Esophagus squamous epithelium (tissue), 4 donors: ENCODE measurements at regions not wholly inside any gene's neighbourhood (a gene's known extent, or its start where the extent isn't known, plus 50 kb on each side); places are given as distances from the start of the nearest gene placed in this dataset.

Source experiments
- POLR2A ChIP-seq, 4 donors: fragments of 450-650 bp; IDR thresholded peaks; one replicate each; pipeline ENCODE4 v1.6.1; 2017; ENCODE audit warnings: antibody characterized with exemption in 4 of 4, mild to moderate bottlenecking in 4 of 4, moderate library complexity in 3 of 4
- TF ChIP-seq, protein P1 (sequence below), 6 experiments: fragments of 450-650 bp in 4 of 6; fragments of 200-600 bp in 2 of 6; sonication (generic) in 2 of 6; IDR thresholded peaks; one replicate each; pipeline ENCODE4 v1.5.1; 2016 to 2019; ENCODE audit warnings: antibody characterized with exemption in 6 of 6, mild to moderate bottlenecking in 4 of 6, moderate library complexity in 4 of 6

- TF ChIP-seq, protein P1, sequence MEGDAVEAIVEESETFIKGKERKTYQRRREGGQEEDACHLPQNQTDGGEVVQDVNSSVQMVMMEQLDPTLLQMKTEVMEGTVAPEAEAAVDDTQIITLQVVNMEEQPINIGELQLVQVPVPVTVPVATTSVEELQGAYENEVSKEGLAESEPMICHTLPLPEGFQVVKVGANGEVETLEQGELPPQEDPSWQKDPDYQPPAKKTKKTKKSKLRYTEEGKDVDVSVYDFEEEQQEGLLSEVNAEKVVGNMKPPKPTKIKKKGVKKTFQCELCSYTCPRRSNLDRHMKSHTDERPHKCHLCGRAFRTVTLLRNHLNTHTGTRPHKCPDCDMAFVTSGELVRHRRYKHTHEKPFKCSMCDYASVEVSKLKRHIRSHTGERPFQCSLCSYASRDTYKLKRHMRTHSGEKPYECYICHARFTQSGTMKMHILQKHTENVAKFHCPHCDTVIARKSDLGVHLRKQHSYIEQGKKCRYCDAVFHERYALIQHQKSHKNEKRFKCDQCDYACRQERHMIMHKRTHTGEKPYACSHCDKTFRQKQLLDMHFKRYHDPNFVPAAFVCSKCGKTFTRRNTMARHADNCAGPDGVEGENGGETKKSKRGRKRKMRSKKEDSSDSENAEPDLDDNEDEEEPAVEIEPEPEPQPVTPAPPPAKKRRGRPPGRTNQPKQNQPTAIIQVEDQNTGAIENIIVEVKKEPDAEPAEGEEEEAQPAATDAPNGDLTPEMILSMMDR (IDR thresholded peaks at IDR 0.05): no peak
- no peak for TF ChIP-seq POLR2A (IDR thresholded peaks at IDR 0.05)
Observed at GRCh38 chr2:100675855-100676254, 113.1 kb downstream of the PDCL3 start.
